HepG2 (cell line): ENCODE measurements at regions not wholly inside any gene's neighbourhood (a gene's known extent, or its start where the extent isn't known, plus 50 kb on each side); places are given as distances from the start of the nearest gene placed in this dataset.

Source experiments
- ATAC-seq: fragments of 200-7000 bp; cut with Tn5 transposase; 3 replicates; pipeline ENCODE4 v1.9.1; 2020; ENCODE audit warnings: mild to moderate bottlenecking, moderate library complexity
- BruUV-seq: library from RNA; stranded (reverse); fragments of 400-500 nt; replicated peaks from 2 replicates; lab custom pipeline; 2021; lab: Mats Ljungman, UMichigan
- CTCF ChIA-PET: fragments of 300-600 bp; formaldehyde crosslinking; extraction: SDS; loops from one replicate; lab custom pipeline; 2021; ENCODE audit warnings: low total read pairs, inconsistent platforms, low intra/inter-chr PET ratio; lab: Yijun Ruan, JAX
- POLR2A ChIA-PET: fragments of 350-600 bp; sonication (Branson Sonifier 250); formaldehyde crosslinking; loops from one replicate; lab custom pipeline; 2020; ENCODE audit warnings: antibody characterized with exemption, inconsistent platforms; lab: Yijun Ruan, JAX
- DNase-seq: peaks from one replicate; pipeline ENCODE4 v3.0.0-alpha.2; 2015; ENCODE audit warnings: low spot score
- FAIRE-seq: peaks from 3 replicates; lab custom pipeline; 2011; peaks lifted over from hg19 to GRCh38; lab: Jason Lieb, UNC
- H2AFZ ChIP-seq: one replicate; pipeline ENCODE4 v1.6.1; 2011; ENCODE audit warnings: low read length, inconsistent platforms
- H3K27ac ChIP-seq: fragments of 300-600 bp; 3 replicates; pipeline ENCODE4 v1.8.0; 2011; ENCODE audit warnings: mixed run types, mild to moderate bottlenecking, mixed read lengths, low read length, inconsistent platforms; ENCODE audit not compliant: insufficient read depth; ENCODE audit errors: extremely low read length
- H3K27me3 ChIP-seq, 2 experiments: fragments of 200-600 bp in 1 of 2; 2 replicates in 1 of 2; 3 replicates in 1 of 2; pipeline versions ENCODE4 v1.6.0 to v1.8.0; 2011; ENCODE audit warnings: low read length in 2 of 2, mild to moderate bottlenecking in 2 of 2, moderate library complexity in 2 of 2, inconsistent platforms in 1 of 2; ENCODE audit not compliant: insufficient read depth in 2 of 2, control insufficient read depth in 1 of 2
- H3K36me3 ChIP-seq, 2 experiments: fragments of 200-600 bp in 1 of 2; replicated peaks in 1 of 2; 2 replicates in 1 of 2; 3 replicates in 1 of 2; pipeline versions ENCODE4 v1.5.1 to v1.8.0; 2011; ENCODE audit warnings: low read length in 2 of 2, inconsistent platforms in 1 of 2; ENCODE audit not compliant: insufficient read depth in 2 of 2, control insufficient read depth in 1 of 2
- H3K4me1 ChIP-seq: 2 replicates; pipeline ENCODE4 v1.5.1; 2012; ENCODE audit warnings: low read length, inconsistent platforms; ENCODE audit not compliant: insufficient read depth
- H3K4me2 ChIP-seq: 2 replicates; pipeline ENCODE4 v1.6.0; 2011; ENCODE audit warnings: low read depth, low read length, inconsistent platforms
- H3K4me3 ChIP-seq, 3 experiments: fragments of 200-600 bp in 1 of 3; sonication (generic), shearing (Covaris generic) in 1 of 3; replicated peaks in 1 of 3; 2 replicates each; pipeline ENCODE4 v1.5.1; 2011 to 2016; ENCODE audit warnings: low read length in 3 of 3, inconsistent platforms in 2 of 3, low read depth in 2 of 3, mild to moderate bottlenecking in 2 of 3, control low read depth in 1 of 3, mixed read lengths in 1 of 3; ENCODE audit not compliant: insufficient read depth in 1 of 3
- H3K79me2 ChIP-seq: one replicate; pipeline ENCODE4 v1.6.1; 2011; ENCODE audit warnings: low read length, inconsistent platforms; ENCODE audit not compliant: insufficient read depth
- H3K9ac ChIP-seq: 2 replicates; pipeline ENCODE4 v1.6.0; 2011; ENCODE audit warnings: mild to moderate bottlenecking, low read depth, low read length, inconsistent platforms; ENCODE audit not compliant: insufficient read depth
- H3K9me3 ChIP-seq: 2 replicates; pipeline ENCODE4 v1.5.1; 2012; ENCODE audit warnings: mild to moderate bottlenecking, low read length
- H4K20me1 ChIP-seq: 2 replicates; pipeline ENCODE4 v1.6.0; 2011; ENCODE audit warnings: inconsistent platforms, mild to moderate bottlenecking, low read length, moderate library complexity; ENCODE audit not compliant: insufficient read depth
- HDAC1 ChIP-seq: sonication (generic); formaldehyde crosslinking; IDR thresholded peaks from 2 replicates; pipeline ENCODE4 v1.5.1; 2020; ENCODE audit warnings: mild to moderate bottlenecking, missing genetic modification reagents
- HNRNPH1 ChIP-seq: fragments of 200-400 bp; formaldehyde crosslinking; optimal IDR thresholded peaks from 2 replicates; pipeline ENCODE3; 2017; ENCODE audit warnings: mild to moderate bottlenecking, low read depth, low read length
- HNRNPUL1 ChIP-seq: fragments of 200-400 bp; formaldehyde crosslinking; IDR thresholded peaks from 2 replicates; pipeline ENCODE4 v1.6.1; 2017; ENCODE audit warnings: low read depth, mild to moderate bottlenecking, low read length, moderate library complexity
- RAD51 ChIP-seq: fragments of 450-650 bp; IDR thresholded peaks from 2 replicates; pipeline ENCODE4 v1.6.1; 2016; ENCODE audit warnings: borderline replicate concordance
- ZBTB8A ChIP-seq: sonication (generic); formaldehyde crosslinking; IDR thresholded peaks from 2 replicates; pipeline ENCODE4 v1.4.0; 2020; ENCODE audit warnings: mild to moderate bottlenecking, low read depth, missing genetic modification reagents, borderline replicate concordance
- ZSCAN20 ChIP-seq: sonication (generic); formaldehyde crosslinking; IDR thresholded peaks from 2 replicates; pipeline ENCODE4 v1.4.0; 2020; ENCODE audit warnings: missing genetic modification reagents, mild to moderate bottlenecking, borderline replicate concordance
- WGBS: methylation state at CpG from one replicate; pipeline ENCODE4 v1.1.6; 2017; ENCODE audit warnings: low lambda C conversion rate; 5-methylcytosine and 5-hydroxymethylcytosine counted together
- in situ Hi-C: cut with HindIII; loops from 2 replicates; pipeline ENCODE4 v1.10.0; 2017; ENCODE audit warnings: low pct_unique_long_range_greater_than_20kb; ENCODE audit not compliant: extremely low pct_ligation_motif_present
- intact Hi-C: fragments of 100-400 bp; cut with micrococcal nuclease; formaldehyde crosslinking; loops from one replicate; pipeline ENCODE4 v1.10.0; 2022; ENCODE audit not compliant: unreplicated experiment
- TF ChIP-seq, protein P1 (sequence below): sonication (generic); formaldehyde crosslinking; conservative IDR thresholded peaks from 2 replicates; pipeline ENCODE4 v1.8.0; 2022; ENCODE audit warnings: mild to moderate bottlenecking, moderate library complexity, missing genetic modification reagents
- TF ChIP-seq, protein P2 (sequence below): sonication (generic); formaldehyde crosslinking; IDR thresholded peaks from 2 replicates; pipeline ENCODE4 v1.5.0; 2020; ENCODE audit warnings: missing genetic modification reagents
- TF ChIP-seq, protein P3 (sequence below): sonication (generic); formaldehyde crosslinking; IDR thresholded peaks from 2 replicates; pipeline ENCODE4 v1.5.0; 2020; ENCODE audit warnings: mild to moderate bottlenecking, low read depth, missing genetic modification reagents, borderline replicate concordance
- TF ChIP-seq, protein P4 (sequence below): IDR thresholded peaks from 2 replicates; pipeline ENCODE4 v1.6.1; 2018; ENCODE audit warnings: missing genetic modification reagents

DNA sequence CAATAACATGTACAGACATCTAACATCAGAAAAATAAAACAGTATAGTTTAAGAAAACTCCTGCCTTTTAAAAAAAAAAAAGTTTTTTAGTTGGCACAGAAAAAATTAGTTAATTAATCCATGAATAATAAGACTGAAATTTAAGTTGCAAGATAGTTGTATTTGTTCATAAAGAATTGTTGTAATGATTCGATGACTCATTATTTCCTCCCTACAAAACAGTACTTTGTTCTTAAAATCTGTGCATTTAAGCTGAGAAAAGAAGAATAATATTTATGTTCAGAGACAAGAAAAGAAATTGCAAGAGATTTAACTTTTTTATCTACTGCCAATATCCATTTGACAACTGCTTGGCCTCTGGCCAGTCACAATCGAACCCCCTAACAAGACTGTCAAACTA, 894.7 kb downstream of the ADGRL2 start:
- Histone ChIP-seq H3K9ac (no peak overlapping the region), H3K4me1 (no peaks in the 10 kb centered on the region), H3K4me2 (no peak overlapping the region), H3K9me3 (peaks cover 45% of the 10 kb centered on the region), H3K36me3 (no peaks in the 10 kb centered on the region), H4K20me1 (no peaks in the 10 kb centered on the region), H2AFZ (no peak overlapping the region), H3K79me2 (no peaks in the 10 kb centered on the region), H3K4me3 (no peak overlapping the region), H3K27ac (no peak overlapping the region), H3K27me3 (no peaks in the 10 kb centered on the region; a peak in 1 of 5 replicates)
- in situ Hi-C loops (no loop called here), intact Hi-C loops (no loop called here)
- CTCF ChIA-PET, result no interaction called here
- DNase-seq (no peak), FAIRE-seq (no peak), ATAC-seq (no peak)
- WGBS, result 1% methylated on average over 2 of the region's 2 CpGs
- POLR2A ChIA-PET, result no interaction called here
- no TSS peak for BruUV-seq
- TF ChIP-seq, protein P1, sequence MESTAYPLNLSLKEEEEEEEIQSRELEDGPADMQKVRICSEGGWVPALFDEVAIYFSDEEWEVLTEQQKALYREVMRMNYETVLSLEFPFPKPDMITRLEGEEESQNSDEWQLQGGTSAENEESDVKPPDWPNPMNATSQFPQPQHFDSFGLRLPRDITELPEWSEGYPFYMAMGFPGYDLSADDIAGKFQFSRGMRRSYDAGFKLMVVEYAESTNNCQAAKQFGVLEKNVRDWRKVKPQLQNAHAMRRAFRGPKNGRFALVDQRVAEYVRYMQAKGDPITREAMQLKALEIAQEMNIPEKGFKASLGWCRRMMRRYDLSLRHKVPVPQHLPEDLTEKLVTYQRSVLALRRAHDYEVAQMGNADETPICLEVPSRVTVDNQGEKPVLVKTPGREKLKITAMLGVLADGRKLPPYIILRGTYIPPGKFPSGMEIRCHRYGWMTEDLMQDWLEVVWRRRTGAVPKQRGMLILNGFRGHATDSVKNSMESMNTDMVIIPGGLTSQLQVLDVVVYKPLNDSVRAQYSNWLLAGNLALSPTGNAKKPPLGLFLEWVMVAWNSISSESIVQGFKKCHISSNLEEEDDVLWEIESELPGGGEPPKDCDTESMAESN (CRISPR knock-in tag), result no peak
- no peak for TF ChIP-seq ZSCAN20 (CRISPR knock-in tag)
- TF ChIP-seq HDAC1 (CRISPR knock-in tag), result no peak
- TF ChIP-seq, protein P2, sequence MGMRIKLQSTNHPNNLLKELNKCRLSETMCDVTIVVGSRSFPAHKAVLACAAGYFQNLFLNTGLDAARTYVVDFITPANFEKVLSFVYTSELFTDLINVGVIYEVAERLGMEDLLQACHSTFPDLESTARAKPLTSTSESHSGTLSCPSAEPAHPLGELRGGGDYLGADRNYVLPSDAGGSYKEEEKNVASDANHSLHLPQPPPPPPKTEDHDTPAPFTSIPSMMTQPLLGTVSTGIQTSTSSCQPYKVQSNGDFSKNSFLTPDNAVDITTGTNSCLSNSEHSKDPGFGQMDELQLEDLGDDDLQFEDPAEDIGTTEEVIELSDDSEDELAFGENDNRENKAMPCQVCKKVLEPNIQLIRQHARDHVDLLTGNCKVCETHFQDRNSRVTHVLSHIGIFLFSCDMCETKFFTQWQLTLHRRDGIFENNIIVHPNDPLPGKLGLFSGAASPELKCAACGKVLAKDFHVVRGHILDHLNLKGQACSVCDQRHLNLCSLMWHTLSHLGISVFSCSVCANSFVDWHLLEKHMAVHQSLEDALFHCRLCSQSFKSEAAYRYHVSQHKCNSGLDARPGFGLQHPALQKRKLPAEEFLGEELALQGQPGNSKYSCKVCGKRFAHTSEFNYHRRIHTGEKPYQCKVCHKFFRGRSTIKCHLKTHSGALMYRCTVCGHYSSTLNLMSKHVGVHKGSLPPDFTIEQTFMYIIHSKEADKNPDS (CRISPR knock-in tag), result no peak
- no peak for TF ChIP-seq HNRNPH1
- TF ChIP-seq, protein P3, sequence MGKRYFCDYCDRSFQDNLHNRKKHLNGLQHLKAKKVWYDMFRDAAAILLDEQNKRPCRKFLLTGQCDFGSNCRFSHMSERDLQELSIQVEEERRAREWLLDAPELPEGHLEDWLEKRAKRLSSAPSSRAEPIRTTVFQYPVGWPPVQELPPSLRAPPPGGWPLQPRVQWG, result no peak
- TF ChIP-seq ZBTB8A, result no peak
- TF ChIP-seq RAD51, result no peak
- no peak for TF ChIP-seq HNRNPUL1
- TF ChIP-seq, protein P4, sequence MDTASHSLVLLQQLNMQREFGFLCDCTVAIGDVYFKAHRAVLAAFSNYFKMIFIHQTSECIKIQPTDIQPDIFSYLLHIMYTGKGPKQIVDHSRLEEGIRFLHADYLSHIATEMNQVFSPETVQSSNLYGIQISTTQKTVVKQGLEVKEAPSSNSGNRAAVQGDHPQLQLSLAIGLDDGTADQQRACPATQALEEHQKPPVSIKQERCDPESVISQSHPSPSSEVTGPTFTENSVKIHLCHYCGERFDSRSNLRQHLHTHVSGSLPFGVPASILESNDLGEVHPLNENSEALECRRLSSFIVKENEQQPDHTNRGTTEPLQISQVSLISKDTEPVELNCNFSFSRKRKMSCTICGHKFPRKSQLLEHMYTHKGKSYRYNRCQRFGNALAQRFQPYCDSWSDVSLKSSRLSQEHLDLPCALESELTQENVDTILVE (CRISPR knock-in tag), result no peak
